IMR-90 (cell line): ENCODE measurements at regions not wholly inside any gene's neighbourhood (a gene's known extent, or its start where the extent isn't known, plus 50 kb on each side); places are given as distances from the start of the nearest gene placed in this dataset.

Source experiments
- ATAC-seq: fragments of 200-7000 bp; cut with Tn5 transposase; 2 replicates; pipeline ENCODE4 v1.9.1; 2020; ENCODE audit warnings: low read depth, mild to moderate bottlenecking, moderate library complexity
- BruUV-seq: library from RNA; stranded (reverse); fragments of 400-500 nt; replicated peaks from 2 replicates; lab custom pipeline; 2021; lab: Mats Ljungman, UMichigan
- CTCF ChIA-PET: fragments of 300-600 bp; formaldehyde crosslinking; extraction: SDS; loops from one replicate; lab custom pipeline; 2021; ENCODE audit warnings: antibody characterized with exemption; lab: Yijun Ruan, JAX
- POLR2A ChIA-PET: fragments of 300-600 bp; sonication (Branson Sonifier 250); formaldehyde crosslinking; loops from one replicate; lab custom pipeline; 2022; ENCODE audit warnings: antibody characterized with exemption; ENCODE audit not compliant: unreplicated experiment; lab: Charles Lee
- DNase-seq: peaks from one replicate; pipeline ENCODE4 v3.0.0; 2013
- H2AFZ ChIP-seq: replicated peaks from 2 replicates; pipeline ENCODE3; 2013; ENCODE audit warnings: low read length, mild to moderate bottlenecking; ENCODE audit not compliant: poor library complexity
- H2AK5ac ChIP-seq: 2 replicates; pipeline ENCODE4 v1.6.1; 2013; ENCODE audit warnings: low read depth, low read length, inconsistent platforms
- H2AK9ac ChIP-seq: replicated peaks from 2 replicates; pipeline ENCODE3; 2013; ENCODE audit warnings: mild to moderate bottlenecking, low read depth, low read length, moderate library complexity; ENCODE audit not compliant: poor library complexity
- H2BK120ac ChIP-seq: 2 replicates; pipeline ENCODE4 v1.6.1; 2013; ENCODE audit warnings: low read depth, low read length, inconsistent platforms
- H2BK15ac ChIP-seq: 3 replicates; pipeline ENCODE4 v1.6.1; 2013; ENCODE audit warnings: low read depth, low read length, inconsistent platforms
- H2BK20ac ChIP-seq: 2 replicates; pipeline ENCODE4 v1.6.1; 2013; ENCODE audit warnings: low read depth, mild to moderate bottlenecking, inconsistent platforms, low read length, moderate library complexity
- H2BK5ac ChIP-seq: 2 replicates; pipeline ENCODE4 v1.6.1; 2013; ENCODE audit warnings: mild to moderate bottlenecking, low read depth, low read length, inconsistent platforms; ENCODE audit not compliant: poor library complexity, severe bottlenecking
- H3K14ac ChIP-seq: replicated peaks from 2 replicates; pipeline ENCODE4 v1.6.1; 2013; ENCODE audit warnings: low read depth, low read length, inconsistent platforms
- H3K18ac ChIP-seq: 2 replicates; pipeline ENCODE4 v1.6.1; 2013; ENCODE audit warnings: low read depth, low read length, control low read depth
- H3K23ac ChIP-seq: 2 replicates; pipeline ENCODE4 v1.6.1; 2013; ENCODE audit warnings: low read depth, low read length, inconsistent platforms
- H3K27ac ChIP-seq: 2 replicates; pipeline ENCODE4 v1.5.1; 2013; ENCODE audit warnings: mild to moderate bottlenecking, control low read depth, low read length; ENCODE audit not compliant: insufficient read depth
- H3K27me3 ChIP-seq: 2 replicates; pipeline ENCODE4 v1.6.1; 2013; ENCODE audit warnings: low read length; ENCODE audit not compliant: control insufficient read depth, insufficient read depth
- H3K36me3 ChIP-seq: 2 replicates; pipeline ENCODE4 v1.6.1; 2013; ENCODE audit warnings: low read length, mixed read lengths; ENCODE audit not compliant: control insufficient read depth, insufficient read depth
- H3K4ac ChIP-seq: 2 replicates; pipeline ENCODE4 v1.6.1; 2013; ENCODE audit warnings: low read depth, low read length, inconsistent platforms
- H3K4me1 ChIP-seq: 2 replicates; pipeline ENCODE4 v1.6.1; 2013; ENCODE audit warnings: low read length, mixed read lengths; ENCODE audit not compliant: control insufficient read depth, insufficient read depth
- H3K4me2 ChIP-seq: 2 replicates; pipeline ENCODE4 v1.6.1; 2013; ENCODE audit warnings: low read depth, mild to moderate bottlenecking, control low read depth, low read length, moderate library complexity
- H3K4me3 ChIP-seq: 2 replicates; pipeline ENCODE4 v1.5.1; 2013; ENCODE audit warnings: low read depth, mild to moderate bottlenecking, control low read depth, low read length, moderate library complexity; ENCODE audit not compliant: insufficient read depth
- H3K56ac ChIP-seq: 2 replicates; pipeline ENCODE4 v1.6.1; 2013; ENCODE audit warnings: low read length, inconsistent platforms; ENCODE audit not compliant: insufficient read depth; ENCODE audit errors: extremely low read depth
- H3K79me1 ChIP-seq, 2 experiments: 2 replicates each; pipeline ENCODE4 v1.6.1; 2013; ENCODE audit warnings: low read length in 2 of 2, inconsistent platforms in 1 of 2, low read depth in 1 of 2
- H3K9ac ChIP-seq: 2 replicates; pipeline ENCODE4 v1.6.1; 2013; ENCODE audit warnings: low read depth, low read length, control low read depth
- H3K9me1 ChIP-seq: 2 replicates; pipeline ENCODE4 v1.6.1; 2013; ENCODE audit warnings: low read length, inconsistent platforms; ENCODE audit not compliant: insufficient read depth
- H3K9me3 ChIP-seq: 2 replicates; pipeline ENCODE4 v1.6.1; 2013; ENCODE audit warnings: low read length; ENCODE audit not compliant: control insufficient read depth, insufficient read depth
- H4K20me1 ChIP-seq: 2 replicates; pipeline ENCODE4 v1.6.1; 2013; ENCODE audit warnings: low read length, inconsistent platforms; ENCODE audit not compliant: insufficient read depth
- H4K5ac ChIP-seq: 2 replicates; pipeline ENCODE4 v1.6.1; 2013; ENCODE audit warnings: mild to moderate bottlenecking, low read depth, low read length, control low read depth
- H4K8ac ChIP-seq, 2 experiments: 2 replicates each; pipeline ENCODE4 v1.6.1; 2013; ENCODE audit warnings: low read depth in 2 of 2, low read length in 2 of 2, control low read depth in 1 of 2, inconsistent platforms in 1 of 2
- H4K91ac ChIP-seq: 2 replicates; pipeline ENCODE4 v1.6.1; 2013; ENCODE audit warnings: low read depth, low read length, inconsistent platforms; ENCODE audit not compliant: insufficient read depth
- CHD1 ChIP-seq: IDR thresholded peaks from 2 replicates; pipeline ENCODE4 v1.6.1; 2012; ENCODE audit warnings: low read depth, low read length, improper control_type of control experiment
- WGBS, 2 experiments: methylation state at CpG; one replicate each; pipeline versions ENCODE4 v1.1.5 to v1.1.7; 2013; ENCODE audit warnings: missing lambda C conversion rate in 2 of 2; ENCODE audit not compliant: insufficient read length in 1 of 2; ENCODE audit errors: extremely low coverage in 2 of 2; 5-methylcytosine and 5-hydroxymethylcytosine counted together
- dilution Hi-C: fragments of 300-500 bp; cut with HindIII; formaldehyde crosslinking; loops from one replicate; pipeline ENCODE4 v1.14.3; 2018; ENCODE audit warnings: low sequenced_read_pairs; ENCODE audit not compliant: unreplicated experiment
- in situ Hi-C: fragments of 300-500 bp; cut with MboI; formaldehyde crosslinking; loops from 3 replicates; pipeline ENCODE4 v1.14.3; 2019; ENCODE audit warnings: low sequenced_read_pairs, inconsistent platforms, mixed read lengths
- intact Hi-C: fragments of 100-400 bp; cut with micrococcal nuclease; formaldehyde crosslinking; loops from 2 replicates; pipeline ENCODE4 v1.10.0; 2022

- Histone ChIP-seq H3K36me3 (no peaks in the 10 kb centered on the region), H3K9ac (no peak overlapping the region), H3K27me3 (peaks cover 2% of the 10 kb centered on the region; the same call in 1 of the 2 replicates), H3K56ac (no peak overlapping the region), H2BK120ac (no peak overlapping the region), H4K20me1 (no peaks in the 10 kb centered on the region), H2BK5ac (no peak overlapping the region), H3K79me1 (no peaks in the 10 kb centered on the region), H2BK20ac (no peak overlapping the region), H3K27ac (no peak overlapping the region), H4K5ac (no peak overlapping the region), H2BK15ac (no peak overlapping the region), H4K8ac (no peak overlapping the region), H4K91ac (no peak overlapping the region), H3K4me3 (no peak overlapping the region), H3K18ac (no peak overlapping the region), H3K4me2 (no peak overlapping the region), H2AFZ (no peak overlapping the region), H3K9me3 (no peaks in the 10 kb centered on the region), H2AK5ac (no peak overlapping the region), H3K4me1 (peaks cover 3% of the 10 kb centered on the region; the same call in 1 of the 2 replicates), H3K9me1 (no peaks in the 10 kb centered on the region), H3K4ac (no peak overlapping the region), H3K23ac (no peak overlapping the region), H3K14ac (no peak overlapping the region), H2AK9ac (no peak overlapping the region)
- in situ Hi-C loops = no loop called here
- intact Hi-C loops = no loop called here
- CTCF ChIA-PET = no interaction called here
- no peak for TF ChIP-seq CHD1
- BruUV-seq = no TSS peak
- dilution Hi-C loops = no loop called here
- 70% methylated on average over 2 of the region's 17 CpGs; no CpG with 5 or more reads in 1 of the 2 experiments for WGBS, 2 experiments
- POLR2A ChIA-PET = no interaction called here
- no peak for ATAC-seq
- no peak for DNase-seq
Observed at GRCh38 chr1:30195424-30196134, 527.8 kb downstream of the MATN1 start.
